ENCODE measurements at regions not wholly inside any gene's neighbourhood (a gene's known extent, or its start where the extent isn't known, plus 50 kb on each side); places are given as distances from the start of the nearest gene placed in this dataset.

- POLR2A ChIA-PET = no interaction called here
- no peaks in the 10 kb centered on the region for H3K36me3 ChIP-seq (ENCODE audit: control insufficient read depth in 2 of 2, insufficient read depth in 2 of 2, low read length in 1 of 2)
- H3K27me3 ChIP-seq (replicated peaks in 1 of 2; ENCODE audit: control insufficient read depth in 2 of 2, insufficient read depth in 2 of 2, low read length in 1 of 2) = no peaks in the 10 kb centered on the region
- no peak overlapping the region for H3K27ac ChIP-seq (ENCODE audit: control insufficient read depth, insufficient read depth)
- TF ChIP-seq CBX5 (IDR thresholded peaks at IDR 0.05; ENCODE audit: low read depth) = no peak
- TF ChIP-seq ZBTB40 (IDR thresholded peaks at IDR 0.05; ENCODE audit: borderline replicate concordance) = no peak
- CTCF ChIA-PET = no interaction called here
- SMC1A ChIA-PET (ENCODE audit: uncharacterized antibody, unreplicated experiment) = no interaction called here
- DNase-seq (ENCODE audit: low read depth, low spot score) (no peak), ATAC-seq (no peak), FAIRE-seq (no peak)
- H3K4me1 ChIP-seq (ENCODE audit: control insufficient read depth, insufficient read depth, low read length) = no peaks in the 10 kb centered on the region
- H3K9ac ChIP-seq (ENCODE audit: control insufficient read depth, insufficient read depth, low read length) = no peak overlapping the region
- no TSS peak for BruUV-seq (replicated peaks)
- no peak overlapping the region for H3K4me2 ChIP-seq (ENCODE audit: control insufficient read depth, insufficient read depth)
- intact Hi-C loops (cut with micrococcal nuclease; ENCODE audit: unreplicated experiment) (no loop called here), in situ Hi-C loops (cut with MboI) (no loop called here)
- H3K4me3 ChIP-seq = no peak overlapping the region
- RAD21 ChIA-PET (ENCODE audit: unreplicated experiment) = no interaction called here
- H3K9me3 ChIP-seq (replicated peaks; ENCODE audit: control insufficient read depth, insufficient read depth, low read length) = no peaks in the 10 kb centered on the region
- H2AFZ ChIP-seq (ENCODE audit: control insufficient read depth, low read depth, low read length) = no peak overlapping the region
- no peaks in the 10 kb centered on the region for H3K79me2 ChIP-seq (ENCODE audit: control insufficient read depth, insufficient read depth, low read length)
- WGBS (ENCODE audit: insufficient coverage, insufficient replicate concordance, low lambda C conversion rate, missing lambda C conversion rate) = 21% methylated on average over 6 of the region's 6 CpGs
- H4K20me1 ChIP-seq (ENCODE audit: control insufficient read depth, insufficient read depth) = no peaks in the 10 kb centered on the region
Measured at GRCh38 chrX:30997411-30997810, 74.4 kb downstream of the FTHL17 start.

- ATAC-seq (no peak), DNase-seq (ENCODE audit: low read depth, low spot score) (no peak), FAIRE-seq (no peak)
- CTCF ChIA-PET = no interaction called here
- 44% methylated on average over 3 of the region's 3 CpGs for WGBS (ENCODE audit: insufficient coverage, insufficient replicate concordance, low lambda C conversion rate, missing lambda C conversion rate)
- H3K79me2 ChIP-seq (ENCODE audit: control insufficient read depth, insufficient read depth, low read length) = no peaks in the 10 kb centered on the region
- H3K4me2 ChIP-seq (ENCODE audit: control insufficient read depth, insufficient read depth) = no peak overlapping the region
- RAD21 ChIA-PET (ENCODE audit: unreplicated experiment) = no interaction called here
- no peaks in the 10 kb centered on the region for H3K36me3 ChIP-seq (ENCODE audit: control insufficient read depth in 2 of 2, insufficient read depth in 2 of 2, low read length in 1 of 2)
- H3K9ac ChIP-seq (ENCODE audit: control insufficient read depth, insufficient read depth, low read length) = no peak overlapping the region
- no peaks in the 10 kb centered on the region for H4K20me1 ChIP-seq (ENCODE audit: control insufficient read depth, insufficient read depth)
- H3K4me3 ChIP-seq = no peak overlapping the region
- H3K4me1 ChIP-seq (ENCODE audit: control insufficient read depth, insufficient read depth, low read length) = no peaks in the 10 kb centered on the region
- no peaks in the 10 kb centered on the region for H3K9me3 ChIP-seq (replicated peaks; ENCODE audit: control insufficient read depth, insufficient read depth, low read length)
- H3K27me3 ChIP-seq (replicated peaks in 1 of 2; ENCODE audit: control insufficient read depth in 2 of 2, insufficient read depth in 2 of 2, low read length in 1 of 2) = no peaks in the 10 kb centered on the region
- POLR2A ChIA-PET = no interaction called here
- intact Hi-C loops (cut with micrococcal nuclease; ENCODE audit: unreplicated experiment) (no loop called here), in situ Hi-C loops (cut with MboI) (no loop called here)
- H2AFZ ChIP-seq (ENCODE audit: control insufficient read depth, low read depth, low read length) = no peak overlapping the region
- BruUV-seq (replicated peaks) = no TSS peak
- no peak overlapping the region for H3K27ac ChIP-seq (ENCODE audit: control insufficient read depth, insufficient read depth)
- SMC1A ChIA-PET (ENCODE audit: uncharacterized antibody, unreplicated experiment) = no interaction called here
- no peak for TF ChIP-seq SREBF1 (IDR thresholded peaks at IDR 0.05; ENCODE audit: low read length)
- TF ChIP-seq FOS (IDR thresholded peaks at IDR 0.05; ENCODE audit: borderline replicate concordance, extremely low read depth, insufficient read length) = no peak
- TF ChIP-seq SPI1 (IDR thresholded peaks at IDR 0.05; ENCODE audit: borderline replicate concordance, insufficient read depth, low read depth, low read length) = no peak
- no peak for TF ChIP-seq PRDM15 (CRISPR knock-in tag; IDR thresholded peaks at IDR 0.05)
- no peak for TF ChIP-seq POLR2A (IDR thresholded peaks at IDR 0.05; ENCODE audit: low read depth, low read length)
- TF ChIP-seq ATF7 (IDR thresholded peaks at IDR 0.05; ENCODE audit: low read depth) = no peak
- TF ChIP-seq SREBF2 (IDR thresholded peaks at IDR 0.05; ENCODE audit: low read length) = no peak
- no peak for TF ChIP-seq IRF5 (IDR thresholded peaks at IDR 0.05; ENCODE audit: borderline replicate concordance)
Measured at GRCh38 chrX:30995705-30996104, 76.1 kb downstream of the FTHL17 start.
